Activated CD4-positive, alpha-beta memory T cell treated with anti-CD3 and anti-CD28 coated beads for 36 hours (primary cell): ENCODE measurements at regions not wholly inside any gene's neighbourhood (a gene's known extent, or its start where the extent isn't known, plus 50 kb on each side); places are given as distances from the start of the nearest gene placed in this dataset.

Experiments used
- CTCF ChIA-PET: fragments of 350-600 bp; sonication (Branson Sonifier 250); formaldehyde crosslinking; loops from one replicate; lab custom pipeline; 2021; ENCODE audit warnings: antibody characterized with exemption, inconsistent platforms; lab: Charles Lee
- POLR2A ChIA-PET: fragments of 350-600 bp; sonication (Branson Sonifier 250); formaldehyde crosslinking; loops from one replicate; lab custom pipeline; 2021; ENCODE audit warnings: antibody characterized with exemption; lab: Charles Lee
- DNase-seq: peaks from one replicate; pipeline ENCODE4 v3.0.0-alpha.2; 2020
- H3K27ac Mint-ChIP-seq: one replicate; pipeline ENCODE4 v1.8.0; 2021; ENCODE audit warnings: mixed read lengths
- H3K27me3 Mint-ChIP-seq: one replicate; pipeline ENCODE4 v1.8.0; 2021; ENCODE audit warnings: mixed read lengths
- H3K36me3 Mint-ChIP-seq: one replicate; pipeline ENCODE4 v1.8.0; 2021; ENCODE audit warnings: mixed read lengths
- H3K4me1 Mint-ChIP-seq: one replicate; pipeline ENCODE4 v1.8.0; 2021; ENCODE audit warnings: low read depth, mixed read lengths
- H3K4me3 Mint-ChIP-seq: one replicate; pipeline ENCODE4 v1.8.0; 2021; ENCODE audit warnings: mild to moderate bottlenecking, mixed read lengths
- H3K9me3 Mint-ChIP-seq: one replicate; pipeline ENCODE4 v1.8.0; 2021; ENCODE audit warnings: mixed read lengths
- intact Hi-C: fragments of 100-400 bp; cut with micrococcal nuclease; formaldehyde crosslinking; loops from one replicate; pipeline ENCODE4 v1.15.1; 2023

- POLR2A ChIA-PET = no interaction called here
- intact Hi-C loops = loop anchor here (1.0 kb wide), 1 partner anchor 78 kb away; no protein-coding TSS in a partner anchor
- no peak overlapping the region for H3K27ac Mint-ChIP-seq
- CTCF ChIA-PET = interaction anchor here (0.6 kb wide), 1 partner anchor 127 kb away, joined by 3 read pairs; no protein-coding TSS in a partner anchor
- H3K9me3 Mint-ChIP-seq = no peaks in the 10 kb centered on the region
- DNase-seq = no peak
- peaks cover 12% of the 10 kb centered on the region for H3K27me3 Mint-ChIP-seq
- no peaks in the 10 kb centered on the region for H3K36me3 Mint-ChIP-seq
- H3K4me1 Mint-ChIP-seq = peaks cover 6% of the 10 kb centered on the region
- H3K4me3 Mint-ChIP-seq = no peak overlapping the region
These were observed 194.2 kb downstream of the TENT4A start for GRCh38 chr5:6907320-6907918.

- ChIA-PET CTCF (no interaction called here), POLR2A (no interaction called here)
- H3K36me3 Mint-ChIP-seq = no peaks in the 10 kb centered on the region
- no peak overlapping the region for H3K27ac Mint-ChIP-seq
- no peaks in the 10 kb centered on the region for H3K9me3 Mint-ChIP-seq
- H3K27me3 Mint-ChIP-seq = peaks cover 16% of the 10 kb centered on the region
- H3K4me1 Mint-ChIP-seq = peaks cover 6% of the 10 kb centered on the region
- no peak for DNase-seq
- no peak overlapping the region for H3K4me3 Mint-ChIP-seq
- intact Hi-C loops = no loop called here
These were observed 196.7 kb downstream of the TENT4A start for GRCh38 chr5:6909901-6910300.

- no peak overlapping the region for H3K27ac Mint-ChIP-seq
- H3K4me1 Mint-ChIP-seq = peaks cover 6% of the 10 kb centered on the region
- no peak for DNase-seq
- POLR2A ChIA-PET = no interaction called here
- no peak overlapping the region for H3K4me3 Mint-ChIP-seq
- H3K27me3 Mint-ChIP-seq = peaks cover 19% of the 10 kb centered on the region
- intact Hi-C loops = no loop called here
- H3K36me3 Mint-ChIP-seq = no peaks in the 10 kb centered on the region
- CTCF ChIA-PET = no interaction called here
- no peaks in the 10 kb centered on the region for H3K9me3 Mint-ChIP-seq
These were observed 197.7 kb downstream of the TENT4A start for GRCh38 chr5:6910950-6911349.

GRCh38 chr5:6914347-6914746 is 201.1 kb downstream of the TENT4A start:
- POLR2A ChIA-PET = no interaction called here
- Mint-ChIP-seq H3K9me3 (no peaks in the 10 kb centered on the region), H3K27ac (no peak overlapping the region), H3K36me3 (no peaks in the 10 kb centered on the region), H3K4me1 (no peaks in the 10 kb centered on the region), H3K4me3 (no peak overlapping the region), H3K27me3 (peaks cover 15% of the 10 kb centered on the region)
- intact Hi-C loops = no loop called here
- DNase-seq = no peak
- CTCF ChIA-PET = no interaction called here

GRCh38 chr5:6915574-6915973 is 202.3 kb downstream of the TENT4A start:
- intact Hi-C loops = no loop called here
- no peak overlapping the region for H3K27ac Mint-ChIP-seq
- H3K27me3 Mint-ChIP-seq = peaks cover 11% of the 10 kb centered on the region
- no peak for DNase-seq
- POLR2A ChIA-PET = no interaction called here
- no peaks in the 10 kb centered on the region for H3K36me3 Mint-ChIP-seq
- no peak overlapping the region for H3K4me3 Mint-ChIP-seq
- CTCF ChIA-PET = interaction anchor here (0.6 kb wide), 1 partner anchor 438 kb away, joined by 3 read pairs; no protein-coding TSS in a partner anchor
- H3K9me3 Mint-ChIP-seq = no peaks in the 10 kb centered on the region
- H3K4me1 Mint-ChIP-seq = no peaks in the 10 kb centered on the region

- H3K27me3 Mint-ChIP-seq = peaks cover 7% of the 10 kb centered on the region
- H3K4me3 Mint-ChIP-seq = no peak overlapping the region
- DNase-seq = no peak
- POLR2A ChIA-PET = no interaction called here
- intact Hi-C loops = no loop called here
- H3K27ac Mint-ChIP-seq = no peak overlapping the region
- H3K36me3 Mint-ChIP-seq = no peaks in the 10 kb centered on the region
- no peaks in the 10 kb centered on the region for H3K4me1 Mint-ChIP-seq
- H3K9me3 Mint-ChIP-seq = peaks cover 2% of the 10 kb centered on the region
- CTCF ChIA-PET = no interaction called here
These were observed 205.0 kb downstream of the TENT4A start for GRCh38 chr5:6918255-6918654.

- CTCF ChIA-PET = no interaction called here
- H3K27ac Mint-ChIP-seq = no peak overlapping the region
- no peak overlapping the region for H3K4me3 Mint-ChIP-seq
- H3K36me3 Mint-ChIP-seq = no peaks in the 10 kb centered on the region
- H3K9me3 Mint-ChIP-seq = peaks cover 2% of the 10 kb centered on the region
- DNase-seq = no peak
- POLR2A ChIA-PET = no interaction called here
- H3K4me1 Mint-ChIP-seq = no peaks in the 10 kb centered on the region
- intact Hi-C loops = no loop called here
- H3K27me3 Mint-ChIP-seq = no peaks in the 10 kb centered on the region
These were observed 207.5 kb downstream of the TENT4A start for GRCh38 chr5:6920628-6921256.

- intact Hi-C loops = no loop called here
- peaks cover 2% of the 10 kb centered on the region for H3K9me3 Mint-ChIP-seq
- H3K4me1 Mint-ChIP-seq = no peaks in the 10 kb centered on the region
- H3K27me3 Mint-ChIP-seq = no peaks in the 10 kb centered on the region
- ChIA-PET CTCF (no interaction called here), POLR2A (no interaction called here)
- H3K4me3 Mint-ChIP-seq = no peak overlapping the region
- no peaks in the 10 kb centered on the region for H3K36me3 Mint-ChIP-seq
- H3K27ac Mint-ChIP-seq = no peak overlapping the region
- DNase-seq = no peak
These were observed 213.3 kb downstream of the TENT4A start for GRCh38 chr5:6926491-6927038.

GRCh38 chr5:6936031-6936430 is 222.8 kb downstream of the TENT4A start:
- H3K4me3 Mint-ChIP-seq = no peak overlapping the region
- H3K4me1 Mint-ChIP-seq = no peaks in the 10 kb centered on the region
- POLR2A ChIA-PET = no interaction called here
- DNase-seq = no peak
- H3K36me3 Mint-ChIP-seq = no peaks in the 10 kb centered on the region
- H3K27me3 Mint-ChIP-seq = peaks cover 14% of the 10 kb centered on the region
- intact Hi-C loops = no loop called here
- no peak overlapping the region for H3K27ac Mint-ChIP-seq
- H3K9me3 Mint-ChIP-seq = no peaks in the 10 kb centered on the region
- CTCF ChIA-PET = no interaction called here

- intact Hi-C loops = no loop called here
- Mint-ChIP-seq H3K27me3 (peaks cover 17% of the 10 kb centered on the region), H3K27ac (no peak overlapping the region), H3K4me1 (no peaks in the 10 kb centered on the region), H3K9me3 (no peaks in the 10 kb centered on the region), H3K36me3 (no peaks in the 10 kb centered on the region), H3K4me3 (no peak overlapping the region)
- CTCF ChIA-PET = no interaction called here
- DNase-seq = no peak
- POLR2A ChIA-PET = no interaction called here
These were observed 224.4 kb downstream of the TENT4A start for GRCh38 chr5:6937677-6938076.

- H3K27ac Mint-ChIP-seq = no peak overlapping the region
- CTCF ChIA-PET = no interaction called here
These were observed 228.4 kb downstream of the TENT4A start for GRCh38 chr5:6941631-6942030.

GRCh38 chr5:6943197-6944112 is 230.2 kb downstream of the TENT4A start:
- Mint-ChIP-seq H3K27ac (no peak overlapping the region), H3K36me3 (no peaks in the 10 kb centered on the region), H3K27me3 (peaks cover 7% of the 10 kb centered on the region), H3K4me3 (no peak overlapping the region), H3K9me3 (no peaks in the 10 kb centered on the region), H3K4me1 (no peaks in the 10 kb centered on the region)
- DNase-seq = no peak
- intact Hi-C loops = no loop called here
- ChIA-PET CTCF (no interaction called here), POLR2A (no interaction called here)

More at GRCh38 chr5:6941631-6942030, 228.4 kb downstream of the TENT4A start:
- H3K9me3 Mint-ChIP-seq = no peaks in the 10 kb centered on the region
- POLR2A ChIA-PET = no interaction called here
- peaks cover 8% of the 10 kb centered on the region for H3K27me3 Mint-ChIP-seq
- DNase-seq = no peak
- no peaks in the 10 kb centered on the region for H3K36me3 Mint-ChIP-seq
- no peak overlapping the region for H3K4me3 Mint-ChIP-seq
- intact Hi-C loops = no loop called here
- H3K4me1 Mint-ChIP-seq = no peaks in the 10 kb centered on the region
